K562 (cell line): ENCODE measurements at regions not wholly inside any gene's neighbourhood (a gene's known extent, or its start where the extent isn't known, plus 50 kb on each side); places are given as distances from the start of the nearest gene placed in this dataset.
A peak's percentile ranks its signal among the peaks of the same experiment; 100 is the strongest.

Experiments
- ERF ChIP-seq: fragments of 450-650 bp; formaldehyde crosslinking; IDR thresholded peaks from 2 replicates; pipeline ENCODE4 v1.4.0; 2020; ENCODE audit warnings: mild to moderate bottlenecking, mixed read lengths
- PML ChIP-seq: IDR thresholded peaks from 2 replicates; pipeline ENCODE4 v1.6.1; 2012; ENCODE audit warnings: low read length, inconsistent platforms
- RB1 ChIP-seq: fragments of 450-650 bp; IDR thresholded peaks from 2 replicates; pipeline ENCODE4 v1.6.1; 2017; ENCODE audit warnings: low read depth, mild to moderate bottlenecking
- RCOR1 ChIP-seq, 2 experiments: IDR thresholded peaks; 2 replicates each; pipeline ENCODE4 v1.6.1; 2012; ENCODE audit warnings: low read depth in 2 of 2, low read length in 2 of 2, borderline replicate concordance in 1 of 2, improper control_type of control experiment in 1 of 2
- TOE1 ChIP-seq, 2 experiments: fragments of 450-650 bp in 1 of 2; sonication (generic) in 1 of 2; formaldehyde crosslinking in 1 of 2; IDR thresholded peaks; 2 replicates each; pipeline versions ENCODE4 v1.7.1 to v1.8.0; 2016 to 2022; ENCODE audit warnings: borderline replicate concordance in 2 of 2, mild to moderate bottlenecking in 2 of 2, antibody characterized with exemption in 1 of 2, inconsistent platforms in 1 of 2, low read depth in 1 of 2, missing genetic modification reagents in 1 of 2, moderate library complexity in 1 of 2
- USF1 ChIP-seq: sonication (generic); formaldehyde crosslinking; IDR thresholded peaks from 2 replicates; pipeline ENCODE4 v1.9.0; 2022; ENCODE audit warnings: mild to moderate bottlenecking, missing genetic modification reagents
- ZBTB26 ChIP-seq: fragments of 450-650 bp; formaldehyde crosslinking; IDR thresholded peaks from 2 replicates; pipeline ENCODE4 v1.4.0; 2022; ENCODE audit warnings: missing genetic modification characterization
- ZBTB7A ChIP-seq: IDR thresholded peaks from 2 replicates; pipeline ENCODE4 v1.6.1; 2011; ENCODE audit warnings: low read depth, mild to moderate bottlenecking, low read length, moderate library complexity, borderline replicate concordance; ENCODE audit not compliant: control insufficient read depth
- ZNF311 ChIP-seq: fragments of 250-450 bp; sonication (Bioruptor Pico); IDR thresholded peaks from 2 replicates; pipeline ENCODE4 v1.4.0; 2020; ENCODE audit warnings: mild to moderate bottlenecking, moderate library complexity
- ZNF561 ChIP-seq: fragments of 450-650 bp; formaldehyde crosslinking; conservative IDR thresholded peaks from 2 replicates; pipeline ENCODE4 v1.4.0; 2020; ENCODE audit warnings: mild to moderate bottlenecking, moderate library complexity
- ZNF764 ChIP-seq: fragments of 250-450 bp; sonication (Bioruptor Pico); IDR thresholded peaks from 2 replicates; pipeline ENCODE4 v1.4.0; 2020; ENCODE audit warnings: low read depth, mild to moderate bottlenecking, moderate library complexity
- TF ChIP-seq, protein P1 (sequence below): fragments of 450-650 bp; IDR thresholded peaks from 2 replicates; pipeline ENCODE4 v1.6.1; 2016; ENCODE audit warnings: low read depth
- TF ChIP-seq, protein P2 (sequence below): sonication (generic); formaldehyde crosslinking; IDR thresholded peaks from 2 replicates; pipeline ENCODE4 v1.8.1; 2023; ENCODE audit warnings: mild to moderate bottlenecking, missing genetic modification reagents

GRCh38 chr6:51107769-51108203 is 289.1 kb downstream of the TFAP2B start (continued):
- TF ChIP-seq, protein P1, sequence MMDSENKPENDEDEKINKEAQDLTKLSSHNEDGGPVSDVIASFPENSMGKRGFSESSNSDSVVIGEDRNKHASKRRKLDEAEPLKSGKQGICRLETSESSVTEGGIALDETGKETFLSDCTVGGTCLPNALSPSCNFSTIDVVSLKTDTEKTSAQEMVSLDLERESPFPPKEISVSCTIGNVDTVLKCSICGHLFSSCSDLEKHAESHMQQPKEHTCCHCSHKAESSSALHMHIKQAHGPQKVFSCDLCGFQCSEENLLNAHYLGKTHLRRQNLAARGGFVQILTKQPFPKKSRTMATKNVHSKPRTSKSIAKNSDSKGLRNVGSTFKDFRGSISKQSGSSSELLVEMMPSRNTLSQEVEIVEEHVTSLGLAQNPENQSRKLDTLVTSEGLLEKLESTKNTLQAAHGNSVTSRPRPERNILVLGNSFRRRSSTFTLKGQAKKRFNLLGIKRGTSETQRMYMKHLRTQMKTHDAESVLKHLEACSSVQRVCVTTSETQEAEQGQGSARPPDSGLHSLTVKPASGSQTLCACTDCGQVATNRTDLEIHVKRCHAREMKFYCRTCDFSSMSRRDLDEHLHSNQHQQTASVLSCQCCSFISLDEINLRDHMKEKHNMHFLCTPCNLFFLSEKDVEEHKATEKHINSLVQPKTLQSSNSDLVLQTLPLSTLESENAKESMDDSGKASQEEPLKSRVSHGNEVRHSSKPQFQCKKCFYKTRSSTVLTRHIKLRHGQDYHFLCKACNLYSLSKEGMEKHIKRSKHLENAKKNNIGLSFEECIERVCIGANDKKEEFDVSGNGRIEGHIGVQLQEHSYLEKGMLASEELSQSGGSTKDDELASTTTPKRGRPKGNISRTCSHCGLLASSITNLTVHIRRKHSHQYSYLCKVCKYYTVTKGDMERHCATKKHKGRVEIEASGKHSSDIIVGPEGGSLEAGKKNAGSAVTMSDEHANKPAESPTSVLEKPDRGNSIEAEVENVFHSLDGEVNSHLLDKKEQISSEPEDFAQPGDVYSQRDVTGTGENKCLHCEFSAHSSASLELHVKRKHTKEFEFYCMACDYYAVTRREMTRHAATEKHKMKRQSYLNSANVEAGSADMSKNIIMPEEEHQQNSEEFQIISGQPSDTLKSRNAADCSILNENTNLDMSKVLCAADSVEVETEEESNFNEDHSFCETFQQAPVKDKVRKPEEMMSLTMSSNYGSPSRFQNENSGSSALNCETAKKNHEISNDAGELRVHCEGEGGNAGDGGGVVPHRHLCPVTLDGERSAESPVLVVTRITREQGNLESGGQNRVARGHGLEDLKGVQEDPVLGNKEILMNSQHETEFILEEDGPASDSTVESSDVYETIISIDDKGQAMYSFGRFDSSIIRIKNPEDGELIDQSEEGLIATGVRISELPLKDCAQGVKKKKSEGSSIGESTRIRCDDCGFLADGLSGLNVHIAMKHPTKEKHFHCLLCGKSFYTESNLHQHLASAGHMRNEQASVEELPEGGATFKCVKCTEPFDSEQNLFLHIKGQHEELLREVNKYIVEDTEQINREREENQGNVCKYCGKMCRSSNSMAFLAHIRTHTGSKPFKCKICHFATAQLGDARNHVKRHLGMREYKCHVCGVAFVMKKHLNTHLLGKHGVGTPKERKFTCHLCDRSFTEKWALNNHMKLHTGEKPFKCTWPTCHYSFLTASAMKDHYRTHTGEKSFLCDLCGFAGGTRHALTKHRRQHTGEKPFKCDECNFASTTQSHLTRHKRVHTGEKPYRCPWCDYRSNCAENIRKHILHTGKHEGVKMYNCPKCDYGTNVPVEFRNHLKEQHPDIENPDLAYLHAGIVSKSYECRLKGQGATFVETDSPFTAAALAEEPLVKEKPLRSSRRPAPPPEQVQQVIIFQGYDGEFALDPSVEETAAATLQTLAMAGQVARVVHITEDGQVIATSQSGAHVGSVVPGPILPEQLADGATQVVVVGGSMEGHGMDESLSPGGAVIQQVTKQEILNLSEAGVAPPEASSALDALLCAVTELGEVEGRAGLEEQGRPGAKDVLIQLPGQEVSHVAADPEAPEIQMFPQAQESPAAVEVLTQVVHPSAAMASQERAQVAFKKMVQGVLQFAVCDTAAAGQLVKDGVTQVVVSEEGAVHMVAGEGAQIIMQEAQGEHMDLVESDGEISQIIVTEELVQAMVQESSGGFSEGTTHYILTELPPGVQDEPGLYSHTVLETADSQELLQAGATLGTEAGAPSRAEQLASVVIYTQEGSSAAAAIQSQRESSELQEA, result no peak
- TF ChIP-seq RCOR1 (IDR thresholded peaks at IDR 0.05; ENCODE audit: borderline replicate concordance in 1 of 2, low read depth in 2 of 2, low read length in 2 of 2), result peak in 1 of 2 experiments; percentile 78; a peak in 2 of 4 replicates
- no peak for TF ChIP-seq ZNF764 (CRISPR knock-in tag)
- TF ChIP-seq ZBTB7A, result no peak
- TF ChIP-seq ZBTB26 (CRISPR knock-in tag), result no peak; the same call in 1 of the 2 replicates
- no peak for TF ChIP-seq PML
- no peak; the same call in 1 of the 2 replicates for TF ChIP-seq RB1
- 0 out of 2 replicates have a peak, but pooled peaks have one; percentile 59 for TF ChIP-seq ERF (CRISPR knock-in tag)
- TF ChIP-seq ZNF311 (CRISPR knock-in tag), result peak; percentile 59; the same call in 1 of the 2 replicates
- TF ChIP-seq ZNF561 (CRISPR knock-in tag), result no peak
- TF ChIP-seq USF1 (CRISPR knock-in tag), result no peak
- TF ChIP-seq TOE1 (IDR thresholded peaks at IDR 0.05; ENCODE audit: borderline replicate concordance), result peak; percentile 75; the same call in 1 of the 2 replicates
- TF ChIP-seq TOE1 (CRISPR knock-in tag; IDR thresholded peaks at IDR 0.05; ENCODE audit: borderline replicate concordance, low read depth), result no peak
- TF ChIP-seq, protein P2, sequence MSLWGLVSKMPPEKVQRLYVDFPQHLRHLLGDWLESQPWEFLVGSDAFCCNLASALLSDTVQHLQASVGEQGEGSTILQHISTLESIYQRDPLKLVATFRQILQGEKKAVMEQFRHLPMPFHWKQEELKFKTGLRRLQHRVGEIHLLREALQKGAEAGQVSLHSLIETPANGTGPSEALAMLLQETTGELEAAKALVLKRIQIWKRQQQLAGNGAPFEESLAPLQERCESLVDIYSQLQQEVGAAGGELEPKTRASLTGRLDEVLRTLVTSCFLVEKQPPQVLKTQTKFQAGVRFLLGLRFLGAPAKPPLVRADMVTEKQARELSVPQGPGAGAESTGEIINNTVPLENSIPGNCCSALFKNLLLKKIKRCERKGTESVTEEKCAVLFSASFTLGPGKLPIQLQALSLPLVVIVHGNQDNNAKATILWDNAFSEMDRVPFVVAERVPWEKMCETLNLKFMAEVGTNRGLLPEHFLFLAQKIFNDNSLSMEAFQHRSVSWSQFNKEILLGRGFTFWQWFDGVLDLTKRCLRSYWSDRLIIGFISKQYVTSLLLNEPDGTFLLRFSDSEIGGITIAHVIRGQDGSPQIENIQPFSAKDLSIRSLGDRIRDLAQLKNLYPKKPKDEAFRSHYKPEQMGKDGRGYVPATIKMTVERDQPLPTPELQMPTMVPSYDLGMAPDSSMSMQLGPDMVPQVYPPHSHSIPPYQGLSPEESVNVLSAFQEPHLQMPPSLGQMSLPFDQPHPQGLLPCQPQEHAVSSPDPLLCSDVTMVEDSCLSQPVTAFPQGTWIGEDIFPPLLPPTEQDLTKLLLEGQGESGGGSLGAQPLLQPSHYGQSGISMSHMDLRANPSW, result no peak
